PC-9 (cell line): ENCODE measurements at regions not wholly inside any gene's neighbourhood (a gene's known extent, or its start where the extent isn't known, plus 50 kb on each side); places are given as distances from the start of the nearest gene placed in this dataset.

Experiments
- BruUV-seq: library from RNA; stranded (reverse); fragments of 400-500 nt; replicated peaks from 2 replicates; lab custom pipeline; 2021; lab: Mats Ljungman, UMichigan
- CTCF ChIA-PET: fragments of 300-600 bp; sonication (Branson Sonifier 250); formaldehyde crosslinking; loops from one replicate; lab custom pipeline; 2022; ENCODE audit warnings: antibody characterized with exemption; lab: Charles Lee
- POLR2A ChIA-PET: fragments of 300-600 bp; sonication (Branson Sonifier 250); formaldehyde crosslinking; loops from one replicate; lab custom pipeline; 2022; ENCODE audit warnings: antibody characterized with exemption; ENCODE audit not compliant: unreplicated experiment; lab: Charles Lee
- DNase-seq, 2 experiments: peaks; one replicate each; pipeline versions ENCODE4 v3.0.0 to v3.0.0-alpha.2; 2015 to 2022; ENCODE audit warnings: mixed read lengths in 1 of 2
- H2AFZ ChIP-seq: fragments of 200-600 bp; sonication (generic); 2 replicates; pipeline ENCODE4 v1.8.1; 2017; ENCODE audit warnings: antibody characterized with exemption
- H3F3A ChIP-seq: fragments of 200-600 bp; sonication (generic); 2 replicates; pipeline ENCODE4 v1.8.1; 2017; ENCODE audit warnings: antibody characterized with exemption, mild to moderate bottlenecking, low read depth; ENCODE audit not compliant: insufficient read depth
- H3K27ac ChIP-seq: fragments of 200-600 bp; sonication (generic); 2 replicates; pipeline ENCODE4 v1.6.1; 2016; ENCODE audit warnings: mixed run types
- H3K27me3 ChIP-seq: fragments of 200-600 bp; sonication (generic); 2 replicates; pipeline ENCODE4 v1.6.1; 2016; ENCODE audit warnings: low read depth, mixed run types; ENCODE audit not compliant: insufficient read depth
- H3K36me3 ChIP-seq: fragments of 200-600 bp; sonication (generic); 2 replicates; pipeline ENCODE4 v1.6.1; 2016; ENCODE audit warnings: low read depth, mixed run types
- H3K4me1 ChIP-seq: fragments of 200-600 bp; sonication (generic); replicated peaks from 2 replicates; pipeline ENCODE4 v1.6.1; 2016; ENCODE audit warnings: mixed run types; ENCODE audit not compliant: insufficient read depth
- H3K4me2 ChIP-seq: fragments of 200-600 bp; sonication (generic); 2 replicates; pipeline ENCODE4 v1.6.1; 2017; ENCODE audit warnings: mixed run types
- H3K4me3 ChIP-seq: fragments of 200-600 bp; sonication (generic); 2 replicates; pipeline ENCODE4 v1.6.1; 2016; ENCODE audit warnings: mixed run types
- H3K79me2 ChIP-seq: fragments of 200-600 bp; sonication (generic); 2 replicates; pipeline ENCODE4 v1.6.1; 2017; ENCODE audit warnings: low read depth, mixed run types
- H3K9me2 ChIP-seq: fragments of 200-600 bp; sonication (generic); 2 replicates; pipeline ENCODE4 v1.8.1; 2017; ENCODE audit warnings: mild to moderate bottlenecking; ENCODE audit not compliant: insufficient read depth
- H3K9me3 ChIP-seq: fragments of 200-600 bp; sonication (generic); 2 replicates; pipeline ENCODE4 v1.8.1; 2016; ENCODE audit warnings: low read depth; ENCODE audit not compliant: insufficient read depth
- H4K20me1 ChIP-seq: fragments of 200-600 bp; sonication (generic); 2 replicates; pipeline ENCODE4 v1.8.1; 2017; ENCODE audit not compliant: insufficient read depth
- CTCF ChIP-seq: fragments of 200-600 bp; sonication (generic); conservative IDR thresholded peaks from 2 replicates; pipeline ENCODE4 v1.6.1; 2017; ENCODE audit warnings: mixed run types, antibody characterized with exemption, mild to moderate bottlenecking, moderate library complexity
- EZH2 ChIP-seq: fragments of 200-600 bp; sonication (generic); IDR thresholded peaks from 2 replicates; pipeline ENCODE4 v1.8.0; 2017; ENCODE audit warnings: antibody characterized with exemption, low read depth
- intact Hi-C: fragments of 100-400 bp; cut with micrococcal nuclease; formaldehyde crosslinking; loops from one replicate; pipeline ENCODE4 v1.10.0; 2022; ENCODE audit not compliant: unreplicated experiment

GRCh38 chr7:81618396-81619014, 151.3 kb downstream of the HGF start:
- no peak overlapping the region for H3K4me2 ChIP-seq
- H3K9me2 ChIP-seq, result no peaks in the 10 kb centered on the region
- H3K27ac ChIP-seq, result no peak overlapping the region
- no peaks in the 10 kb centered on the region for H3K79me2 ChIP-seq
- H3K9me3 ChIP-seq, result no peaks in the 10 kb centered on the region
- H4K20me1 ChIP-seq, result no peaks in the 10 kb centered on the region
- no peak overlapping the region for H3K4me3 ChIP-seq
- H2AFZ ChIP-seq, result no peak overlapping the region
- H3F3A ChIP-seq, result no peaks in the 10 kb centered on the region
- CTCF ChIA-PET, result no interaction called here
- H3K36me3 ChIP-seq, result no peaks in the 10 kb centered on the region
- intact Hi-C loops, result no loop called here
- H3K4me1 ChIP-seq, result no peaks in the 10 kb centered on the region
- BruUV-seq, result no TSS peak
- no peak for TF ChIP-seq CTCF
- no peak for TF ChIP-seq EZH2
- H3K27me3 ChIP-seq, result no peaks in the 10 kb centered on the region
- peak in 1 of 2 experiments; percentile 22 for DNase-seq
- POLR2A ChIA-PET, result interaction anchor here (0.6 kb wide), 1 partner anchor 58 kb away, joined by 8 read pairs; no protein-coding TSS in a partner anchor

- H3K4me2 ChIP-seq, result no peak overlapping the region
These were observed 152.9 kb downstream of the HGF start for GRCh38 chr7:81616951-81617350.

DNA sequence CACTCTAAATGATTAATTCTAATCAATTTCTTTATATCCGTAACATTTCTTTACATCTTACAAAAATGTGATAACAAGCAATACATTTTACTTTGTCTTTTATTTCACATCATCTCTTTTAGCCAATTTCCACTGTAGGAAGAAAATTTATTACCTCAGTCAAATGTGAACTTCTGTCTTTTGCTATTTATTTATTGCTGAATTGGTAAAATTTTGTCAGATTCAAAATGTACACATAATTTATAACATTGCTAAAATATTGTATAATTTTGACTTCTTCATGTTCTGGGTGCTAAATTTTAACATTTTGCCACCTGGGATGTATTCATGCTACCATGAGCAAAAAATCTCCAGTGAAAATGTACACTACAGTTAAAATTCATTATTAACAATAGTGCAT, 158.0 kb downstream of the HGF start:
- TF ChIP-seq EZH2 (no peak), CTCF (no peak)
- BruUV-seq, result no TSS peak
- no peaks in the 10 kb centered on the region for H3K9me2 ChIP-seq
- POLR2A ChIA-PET, result no interaction called here
- no peaks in the 10 kb centered on the region for H4K20me1 ChIP-seq
- no peak overlapping the region for H3K27ac ChIP-seq
- H3K4me3 ChIP-seq, result no peak overlapping the region
- no peaks in the 10 kb centered on the region for H3K9me3 ChIP-seq
- H3K4me1 ChIP-seq, result no peaks in the 10 kb centered on the region
- H2AFZ ChIP-seq, result no peak overlapping the region
- no peak overlapping the region for H3K4me2 ChIP-seq
- intact Hi-C loops, result no loop called here
- no peaks in the 10 kb centered on the region for H3F3A ChIP-seq
- H3K27me3 ChIP-seq, result no peaks in the 10 kb centered on the region
- CTCF ChIA-PET, result no interaction called here
- no peak for DNase-seq
- no peaks in the 10 kb centered on the region for H3K79me2 ChIP-seq
- H3K36me3 ChIP-seq, result no peaks in the 10 kb centered on the region

More at GRCh38 chr7:81616951-81617350, 152.9 kb downstream of the HGF start:
- Histone ChIP-seq H4K20me1 (no peaks in the 10 kb centered on the region), H3K36me3 (no peaks in the 10 kb centered on the region), H3K9me2 (no peaks in the 10 kb centered on the region), H3K79me2 (no peaks in the 10 kb centered on the region), H3K4me3 (no peak overlapping the region), H3K4me1 (no peaks in the 10 kb centered on the region), H3K27ac (no peak overlapping the region), H2AFZ (no peak overlapping the region), H3K9me3 (no peaks in the 10 kb centered on the region), H3F3A (no peaks in the 10 kb centered on the region), H3K27me3 (no peaks in the 10 kb centered on the region)
- TF ChIP-seq EZH2 (no peak), CTCF (no peak)
- intact Hi-C loops, result no loop called here
- no TSS peak for BruUV-seq
- DNase-seq, result no peak
- ChIA-PET POLR2A (no interaction called here), CTCF (no interaction called here)
